ENCODE measurements at regions not wholly inside any gene's neighbourhood (a gene's known extent, or its start where the extent isn't known, plus 50 kb on each side); places are given as distances from the start of the nearest gene placed in this dataset.

DNA sequence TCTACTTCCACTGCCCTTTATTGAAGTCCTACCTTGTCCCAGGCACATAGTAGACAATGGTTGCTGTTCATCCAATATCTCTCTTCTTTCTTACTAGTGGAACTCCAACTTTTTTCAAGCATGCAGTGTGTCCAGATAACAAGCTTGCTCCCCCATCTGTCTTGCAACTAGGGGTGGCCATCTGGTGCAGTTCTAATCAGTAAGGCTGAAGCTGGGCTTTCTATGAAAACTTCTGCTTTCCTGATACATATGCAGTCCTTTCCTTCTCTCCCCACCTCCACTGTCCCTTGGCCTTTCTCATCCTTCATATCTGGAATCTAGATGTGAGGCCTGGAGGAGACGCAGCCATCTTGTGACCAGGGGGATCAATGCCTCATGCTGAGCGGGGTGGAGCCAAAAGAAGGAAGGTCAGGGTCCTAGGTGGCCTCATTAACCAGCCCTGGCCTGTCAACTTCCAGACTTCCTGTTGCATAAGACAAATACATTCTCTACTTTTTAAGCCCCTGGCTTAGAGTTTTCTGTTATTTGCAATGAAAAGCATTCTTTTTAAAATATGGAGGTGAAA lies 59.6 kb upstream of the ZFP64 start:
- TF ChIP-seq, protein P1, sequence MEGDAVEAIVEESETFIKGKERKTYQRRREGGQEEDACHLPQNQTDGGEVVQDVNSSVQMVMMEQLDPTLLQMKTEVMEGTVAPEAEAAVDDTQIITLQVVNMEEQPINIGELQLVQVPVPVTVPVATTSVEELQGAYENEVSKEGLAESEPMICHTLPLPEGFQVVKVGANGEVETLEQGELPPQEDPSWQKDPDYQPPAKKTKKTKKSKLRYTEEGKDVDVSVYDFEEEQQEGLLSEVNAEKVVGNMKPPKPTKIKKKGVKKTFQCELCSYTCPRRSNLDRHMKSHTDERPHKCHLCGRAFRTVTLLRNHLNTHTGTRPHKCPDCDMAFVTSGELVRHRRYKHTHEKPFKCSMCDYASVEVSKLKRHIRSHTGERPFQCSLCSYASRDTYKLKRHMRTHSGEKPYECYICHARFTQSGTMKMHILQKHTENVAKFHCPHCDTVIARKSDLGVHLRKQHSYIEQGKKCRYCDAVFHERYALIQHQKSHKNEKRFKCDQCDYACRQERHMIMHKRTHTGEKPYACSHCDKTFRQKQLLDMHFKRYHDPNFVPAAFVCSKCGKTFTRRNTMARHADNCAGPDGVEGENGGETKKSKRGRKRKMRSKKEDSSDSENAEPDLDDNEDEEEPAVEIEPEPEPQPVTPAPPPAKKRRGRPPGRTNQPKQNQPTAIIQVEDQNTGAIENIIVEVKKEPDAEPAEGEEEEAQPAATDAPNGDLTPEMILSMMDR (IDR thresholded peaks at IDR 0.05; ENCODE audit: low read depth, low read length): no peak
- TF ChIP-seq EZH2phosphoT487 (IDR thresholded peaks at IDR 0.05; ENCODE audit: low read depth): no peak
